ENCODE measurements at regions not wholly inside any gene's neighbourhood (a gene's known extent, or its start where the extent isn't known, plus 50 kb on each side); places are given as distances from the start of the nearest gene placed in this dataset.

- H3K9me3 ChIP-seq (ENCODE audit: low read depth): no peaks in the 10 kb centered on the region
- TF ChIP-seq CTCF (IDR thresholded peaks at IDR 0.05; ENCODE audit: poor library complexity) (no peak), EZH2 (IDR thresholded peaks at IDR 0.05; ENCODE audit: borderline replicate concordance) (no peak), EZH2phosphoT487 (IDR thresholded peaks at IDR 0.05; ENCODE audit: low read depth, severe bottlenecking, unreplicated experiment) (no peak)
- WGBS (ENCODE audit: low lambda C conversion rate, missing lambda C conversion rate): 90% methylated on average over 2 of the region's 2 CpGs
- H3K79me2 ChIP-seq: no peaks in the 10 kb centered on the region
- DNase-seq (ENCODE audit: low spot score): no peak
- H3K36me3 ChIP-seq (replicated peaks; ENCODE audit: insufficient read depth, low read depth): no peaks in the 10 kb centered on the region
- no peak overlapping the region for H3K4me3 ChIP-seq
- no peaks in the 10 kb centered on the region for H4K20me1 ChIP-seq (ENCODE audit: insufficient read depth, poor library complexity, severe bottlenecking)
- no peaks in the 10 kb centered on the region for H3K27me3 ChIP-seq
- no peak overlapping the region for H3K4me2 ChIP-seq
- H3K27ac ChIP-seq: no peak overlapping the region
- H2AFZ ChIP-seq: no peak overlapping the region
- H3K9me2 ChIP-seq (replicated peaks; ENCODE audit: insufficient read depth): no peaks in the 10 kb centered on the region
- H3K4me1 ChIP-seq (ENCODE audit: insufficient read depth): no peaks in the 10 kb centered on the region
Observed at GRCh38 chr11:81819462-81819861, 914.2 kb downstream of the FAM181B start.

GRCh38 chr11:81804858-81805257 lies 928.8 kb downstream of the FAM181B start:
- no peak overlapping the region for H3K4me3 ChIP-seq
- H3K27ac ChIP-seq: no peak overlapping the region
- no peak for DNase-seq (ENCODE audit: low spot score)
- no peaks in the 10 kb centered on the region for H3K9me2 ChIP-seq (replicated peaks; ENCODE audit: insufficient read depth)
- no peaks in the 10 kb centered on the region for H3K4me1 ChIP-seq (ENCODE audit: insufficient read depth)
- no peak overlapping the region for H2AFZ ChIP-seq
- no peaks in the 10 kb centered on the region for H3K79me2 ChIP-seq
- 72% methylated on average over 1 of the region's 1 CpG for WGBS (ENCODE audit: low lambda C conversion rate, missing lambda C conversion rate)
- H3K27me3 ChIP-seq: no peaks in the 10 kb centered on the region
- no peak overlapping the region for H3K4me2 ChIP-seq
- no peaks in the 10 kb centered on the region for H3K9me3 ChIP-seq (ENCODE audit: low read depth)
- no peaks in the 10 kb centered on the region for H4K20me1 ChIP-seq (ENCODE audit: insufficient read depth, poor library complexity, severe bottlenecking)
- TF ChIP-seq EZH2 (IDR thresholded peaks at IDR 0.05; ENCODE audit: borderline replicate concordance): no peak
- H3K36me3 ChIP-seq (replicated peaks; ENCODE audit: insufficient read depth, low read depth): no peaks in the 10 kb centered on the region

- Histone ChIP-seq H3K9me2 (replicated peaks; ENCODE audit: insufficient read depth) (no peaks in the 10 kb centered on the region), H3K9me3 (ENCODE audit: low read depth) (no peaks in the 10 kb centered on the region), H2AFZ (no peak overlapping the region), H3K36me3 (replicated peaks; ENCODE audit: insufficient read depth, low read depth) (no peaks in the 10 kb centered on the region), H3K4me1 (ENCODE audit: insufficient read depth) (no peaks in the 10 kb centered on the region), H4K20me1 (ENCODE audit: insufficient read depth, poor library complexity, severe bottlenecking) (no peaks in the 10 kb centered on the region), H3K4me3 (no peak overlapping the region), H3K27ac (no peak overlapping the region), H3K4me2 (no peak overlapping the region), H3K27me3 (no peaks in the 10 kb centered on the region), H3K79me2 (no peaks in the 10 kb centered on the region)
- WGBS (ENCODE audit: low lambda C conversion rate, missing lambda C conversion rate): 88% methylated on average over 3 of the region's 3 CpGs
- no peak for DNase-seq (ENCODE audit: low spot score)
- TF ChIP-seq EZH2phosphoT487 (IDR thresholded peaks at IDR 0.05; ENCODE audit: low read depth, severe bottlenecking, unreplicated experiment): no peak
- TF ChIP-seq CTCF (IDR thresholded peaks at IDR 0.05; ENCODE audit: poor library complexity): no peak
- TF ChIP-seq EZH2 (IDR thresholded peaks at IDR 0.05; ENCODE audit: borderline replicate concordance): no peak
Observed at GRCh38 chr11:81802591-81802990, 931.1 kb downstream of the FAM181B start.

- Histone ChIP-seq H3K79me2 (no peaks in the 10 kb centered on the region), H3K4me2 (no peak overlapping the region), H2AFZ (no peak overlapping the region), H3K9me2 (replicated peaks; ENCODE audit: insufficient read depth) (no peaks in the 10 kb centered on the region), H3K4me1 (ENCODE audit: insufficient read depth) (no peaks in the 10 kb centered on the region), H3K36me3 (replicated peaks; ENCODE audit: insufficient read depth, low read depth) (no peaks in the 10 kb centered on the region), H3K9me3 (ENCODE audit: low read depth) (no peaks in the 10 kb centered on the region), H3K27ac (no peak overlapping the region), H3K27me3 (no peaks in the 10 kb centered on the region), H4K20me1 (ENCODE audit: insufficient read depth, poor library complexity, severe bottlenecking) (no peaks in the 10 kb centered on the region), H3K4me3 (no peak overlapping the region)
- no peak for DNase-seq (ENCODE audit: low spot score)
- WGBS (ENCODE audit: low lambda C conversion rate, missing lambda C conversion rate): 90% methylated on average over 4 of the region's 4 CpGs
- TF ChIP-seq EZH2 (IDR thresholded peaks at IDR 0.05; ENCODE audit: borderline replicate concordance): no peak
- no peak for TF ChIP-seq EZH2phosphoT487 (IDR thresholded peaks at IDR 0.05; ENCODE audit: low read depth, severe bottlenecking, unreplicated experiment)
- TF ChIP-seq CTCF (IDR thresholded peaks at IDR 0.05; ENCODE audit: poor library complexity): no peak
Observed at GRCh38 chr11:81792416-81792815, 941.2 kb downstream of the FAM181B start.
